Gastroesophageal sphincter (tissue), 4 donors: ENCODE measurements at regions not wholly inside any gene's neighbourhood (a gene's known extent, or its start where the extent isn't known, plus 50 kb on each side); places are given as distances from the start of the nearest gene placed in this dataset.
"Not testable (repeated sequence)": the region's sequence is repeated elsewhere in the genome, so short reads cannot be mapped to it uniquely, and the experiment has no call there.

Experiments
- ATAC-seq: fragments of 150-250 bp; one replicate; pipeline ENCODE4 v1.9.1; 2016; ENCODE audit warnings: mild to moderate bottlenecking, moderate library complexity
- H3K27ac ChIP-seq, 4 donors: fragments of 200-600 bp; sonication (generic) in 3 of 4; 1 replicate in 3 of 4; 2 replicates in 1 of 4; pipeline ENCODE4 v1.5.1; 2016 to 2019
- H3K27me3 ChIP-seq: fragments of 200-600 bp; sonication (generic); one replicate; pipeline ENCODE4 v1.5.1; 2019
- H3K36me3 ChIP-seq, 2 donors: fragments of 200-600 bp; sonication (generic); one replicate each; pipeline ENCODE4 v1.5.1; 2019; ENCODE audit warnings: control low read depth in 1 of 2
- H3K4me1 ChIP-seq, 3 donors: fragments of 200-600 bp; sonication (generic); 1 replicate in 2 of 3; 2 replicates in 1 of 3; pipeline ENCODE4 v1.5.1; 2016 to 2019; ENCODE audit warnings: control low read depth in 2 of 3
- H3K4me3 ChIP-seq, 2 donors: fragments of 200-600 bp; sonication (generic); one replicate each; pipeline ENCODE4 v1.5.1; 2019; ENCODE audit warnings: mild to moderate bottlenecking in 1 of 2, moderate library complexity in 1 of 2
- H3K9me3 ChIP-seq, 3 donors: fragments of 200-600 bp; sonication (generic); one replicate each; pipeline ENCODE4 v1.5.1; 2017 to 2019; ENCODE audit warnings: control low read depth in 2 of 3
- EP300 ChIP-seq: sonication (generic); formaldehyde crosslinking; IDR thresholded peaks from one replicate; pipeline ENCODE4 v1.6.1; 2017; ENCODE audit warnings: antibody characterized with exemption, mild to moderate bottlenecking
- POLR2A ChIP-seq, 2 donors: fragments of 450-650 bp; IDR thresholded peaks; one replicate each; pipeline ENCODE4 v1.6.1; 2017; ENCODE audit warnings: antibody characterized with exemption in 2 of 2, mild to moderate bottlenecking in 2 of 2, moderate library complexity in 1 of 2
- POLR2AphosphoS5 ChIP-seq: sonication (generic); formaldehyde crosslinking; IDR thresholded peaks from one replicate; pipeline ENCODE4 v1.6.1; 2017; ENCODE audit warnings: antibody characterized with exemption
- whole genome bisulfite sequencing, 2 donors: methylation state at CpG; one replicate each; pipeline ENCODE4 v1.1.5; 2018; ENCODE audit warnings: low coverage in 1 of 2; 5-methylcytosine and 5-hydroxymethylcytosine counted together
- TF ChIP-seq, protein P1 (sequence below), 4 experiments: fragments of 200-600 bp in 2 of 4; fragments of 450-650 bp in 2 of 4; sonication (generic) in 1 of 4; IDR thresholded peaks; one replicate each; pipeline ENCODE4 v1.5.1; 2017 to 2019; ENCODE audit warnings: antibody characterized with exemption in 4 of 4, mild to moderate bottlenecking in 2 of 4, moderate library complexity in 2 of 4

DNA sequence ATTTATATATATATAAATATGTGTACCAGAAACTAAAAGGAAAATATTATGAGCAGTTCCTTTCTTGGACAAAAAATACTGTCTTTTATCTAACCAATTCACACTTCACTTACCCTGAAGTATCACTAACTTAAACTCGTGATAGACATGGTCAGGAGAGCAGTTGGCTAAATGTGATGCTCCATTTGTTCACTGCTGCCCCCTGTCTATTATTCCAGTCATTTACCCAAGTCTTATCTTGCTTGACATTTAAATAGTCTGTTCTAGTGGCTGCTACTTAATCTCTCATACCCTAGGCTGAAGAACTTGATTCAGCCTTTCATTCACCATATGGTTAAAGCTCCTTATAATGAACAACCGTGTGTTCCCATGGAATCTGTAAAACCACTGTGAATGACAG lies 789.6 kb upstream of the EYS start:
- Histone ChIP-seq H3K4me3 (no peak overlapping the region), H3K27ac (no peak overlapping the region), H3K9me3 (no peaks in the 10 kb centered on the region), H3K4me1 (no peaks in the 10 kb centered on the region), H3K27me3 (no peaks in the 10 kb centered on the region), H3K36me3 (no peaks in the 10 kb centered on the region)
- 23 to 31% methylated on average over 2 of the region's 2 CpGs for WGBS, 2 donors
- TF ChIP-seq, protein P1, sequence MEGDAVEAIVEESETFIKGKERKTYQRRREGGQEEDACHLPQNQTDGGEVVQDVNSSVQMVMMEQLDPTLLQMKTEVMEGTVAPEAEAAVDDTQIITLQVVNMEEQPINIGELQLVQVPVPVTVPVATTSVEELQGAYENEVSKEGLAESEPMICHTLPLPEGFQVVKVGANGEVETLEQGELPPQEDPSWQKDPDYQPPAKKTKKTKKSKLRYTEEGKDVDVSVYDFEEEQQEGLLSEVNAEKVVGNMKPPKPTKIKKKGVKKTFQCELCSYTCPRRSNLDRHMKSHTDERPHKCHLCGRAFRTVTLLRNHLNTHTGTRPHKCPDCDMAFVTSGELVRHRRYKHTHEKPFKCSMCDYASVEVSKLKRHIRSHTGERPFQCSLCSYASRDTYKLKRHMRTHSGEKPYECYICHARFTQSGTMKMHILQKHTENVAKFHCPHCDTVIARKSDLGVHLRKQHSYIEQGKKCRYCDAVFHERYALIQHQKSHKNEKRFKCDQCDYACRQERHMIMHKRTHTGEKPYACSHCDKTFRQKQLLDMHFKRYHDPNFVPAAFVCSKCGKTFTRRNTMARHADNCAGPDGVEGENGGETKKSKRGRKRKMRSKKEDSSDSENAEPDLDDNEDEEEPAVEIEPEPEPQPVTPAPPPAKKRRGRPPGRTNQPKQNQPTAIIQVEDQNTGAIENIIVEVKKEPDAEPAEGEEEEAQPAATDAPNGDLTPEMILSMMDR (IDR thresholded peaks at IDR 0.05): peak in 1 of 4 experiments; percentile 14
- no peak for TF ChIP-seq POLR2A (IDR thresholded peaks at IDR 0.05)
- ATAC-seq: no peak

DNA sequence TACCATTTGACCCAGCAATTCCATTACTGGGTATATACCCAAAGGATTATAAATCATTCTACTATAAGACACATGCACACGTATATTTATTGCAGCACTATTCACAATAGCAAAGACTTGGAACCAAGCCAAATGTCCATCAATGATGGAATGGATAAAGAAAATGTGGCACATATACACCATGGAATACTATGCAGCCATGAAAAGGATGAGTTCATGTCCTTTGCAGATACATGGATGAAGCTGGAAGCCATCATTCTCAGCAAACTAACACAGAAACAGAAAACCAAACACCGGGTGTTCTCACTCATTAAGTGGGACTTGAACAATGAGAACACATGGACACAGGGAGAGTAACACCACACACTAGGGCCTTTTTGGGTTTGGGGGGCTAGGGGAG lies 787.6 kb upstream of the EYS start:
- not testable (repeated sequence) for H3K9me3 ChIP-seq, ATAC-seq, H3K27ac ChIP-seq, H3K4me3 ChIP-seq, H3K36me3 ChIP-seq, H3K4me1 ChIP-seq, H3K27me3 ChIP-seq
- WGBS, 2 donors: 84 to 93% methylated on average over 2 of the region's 2 CpGs

DNA sequence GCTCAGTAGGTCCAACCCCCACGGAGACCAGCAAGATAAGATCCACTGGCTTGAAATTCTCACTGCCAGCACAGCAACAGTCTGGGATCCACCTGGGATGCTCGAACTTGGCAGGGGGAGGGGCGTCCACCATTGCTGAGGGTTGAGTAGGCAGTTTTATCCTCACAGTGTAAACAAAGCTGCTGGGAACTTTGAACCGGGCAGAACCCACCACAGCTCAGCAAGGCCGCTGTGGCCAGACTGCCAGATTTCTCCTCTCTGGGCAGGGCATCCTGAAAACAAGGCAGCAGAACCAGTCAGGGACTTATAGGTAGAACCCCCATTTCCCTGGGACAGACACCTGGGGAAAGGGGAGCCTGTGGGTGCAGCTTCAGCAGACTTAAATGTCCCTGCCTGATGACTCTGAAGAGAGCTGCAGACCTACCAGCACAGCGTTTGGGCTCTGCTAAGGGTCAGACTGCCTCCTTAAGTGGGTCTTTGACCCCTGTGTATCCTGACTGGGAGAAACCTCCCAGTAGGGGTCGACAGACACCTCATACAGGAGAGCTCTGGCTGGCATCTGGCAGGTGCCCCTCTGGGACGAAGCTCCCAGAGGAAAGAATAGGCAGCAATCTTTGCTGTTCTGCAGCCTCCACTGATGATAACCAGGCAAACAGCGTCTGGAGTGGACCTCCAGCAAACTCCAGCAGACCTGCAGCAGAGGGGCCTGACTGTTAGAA lies 782.4 kb upstream of the EYS start:
- Histone ChIP-seq H3K4me3 (no peak overlapping the region), H3K9me3 (no peaks in the 10 kb centered on the region), H3K27me3 (no peaks in the 10 kb centered on the region), H3K36me3 (no peaks in the 10 kb centered on the region), H3K4me1 (no peaks in the 10 kb centered on the region), H3K27ac (no peak overlapping the region)
- TF ChIP-seq, protein P1 (IDR thresholded peaks at IDR 0.05): no peak
- TF ChIP-seq EP300: no peak
- TF ChIP-seq POLR2A (IDR thresholded peaks at IDR 0.05): no peak
- WGBS, 2 donors: 68 to 76% methylated on average over 3 to 4 of the region's 9 CpGs
- ATAC-seq: no peak

DNA sequence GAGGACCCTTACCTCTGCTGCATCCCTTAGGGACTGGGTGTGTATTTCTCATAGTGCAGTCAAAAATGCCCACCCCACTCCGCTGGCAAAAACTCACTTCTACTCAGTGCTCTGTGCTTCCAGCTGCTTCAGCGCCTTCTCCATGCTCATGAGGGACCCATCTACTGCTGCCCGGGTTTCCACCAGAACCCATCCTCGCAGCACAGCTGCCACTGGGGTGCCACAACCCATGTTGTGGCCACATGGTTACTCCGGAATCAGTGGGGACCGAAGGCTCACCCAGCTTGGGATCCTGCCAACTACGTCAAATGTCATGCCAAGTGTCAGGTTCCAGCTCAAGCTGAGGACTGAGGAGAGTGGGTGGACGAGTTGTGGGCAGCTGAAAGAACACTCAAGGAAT lies 774.2 kb upstream of the EYS start:
- no peak overlapping the region for H3K4me3 ChIP-seq
- TF ChIP-seq EP300: no peak
- 60 to 87% methylated on average over 1 to 3 of the region's 8 CpGs for WGBS, 2 donors

DNA sequence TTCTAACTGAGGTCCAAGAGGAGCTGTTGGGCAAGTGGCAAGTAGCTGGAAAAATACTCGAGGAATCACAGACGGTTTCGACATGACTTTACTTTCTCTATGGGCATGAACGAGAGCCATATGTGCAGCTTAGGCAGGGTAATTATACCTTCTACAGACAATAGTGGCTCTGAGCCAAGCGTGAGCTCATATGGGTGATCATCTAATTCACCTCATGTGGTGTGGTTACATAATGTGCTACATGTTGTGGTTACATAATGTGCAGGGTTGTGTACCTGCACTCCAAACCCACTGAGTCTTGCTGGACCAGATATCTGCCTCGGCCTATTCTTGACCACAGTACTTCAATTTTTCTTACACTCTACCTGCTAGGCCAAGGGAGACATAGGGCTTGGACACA lies 771.7 kb upstream of the EYS start:
- H3K27ac ChIP-seq: no peak overlapping the region
- no peaks in the 10 kb centered on the region for H3K36me3 ChIP-seq
- H3K27me3 ChIP-seq: no peaks in the 10 kb centered on the region
- peak; percentile 16 for ATAC-seq
- no peak overlapping the region for H3K4me3 ChIP-seq
- H3K4me1 ChIP-seq: no peaks in the 10 kb centered on the region
- TF ChIP-seq, protein P1 (IDR thresholded peaks at IDR 0.05): no peak
- no peak for TF ChIP-seq POLR2AphosphoS5
- TF ChIP-seq POLR2A (IDR thresholded peaks at IDR 0.05): no peak
- TF ChIP-seq EP300: no peak
- H3K9me3 ChIP-seq: peaks cover 0 to 5% (median 0%) of the 10 kb centered on the region in 3 donors
- 82 to 88% methylated on average over 5 to 6 of the region's 6 CpGs for WGBS, 2 donors

More for the DNA sequence above, 774.2 kb upstream of the EYS start:
- peak; percentile 13 for ATAC-seq
- Histone ChIP-seq H3K36me3 (no peaks in the 10 kb centered on the region), H3K27me3 (no peaks in the 10 kb centered on the region), H3K9me3 (peaks cover 0 to 5% (median 0%) of the 10 kb centered on the region in 3 donors), H3K27ac (no peak overlapping the region), H3K4me1 (no peaks in the 10 kb centered on the region)

DNA sequence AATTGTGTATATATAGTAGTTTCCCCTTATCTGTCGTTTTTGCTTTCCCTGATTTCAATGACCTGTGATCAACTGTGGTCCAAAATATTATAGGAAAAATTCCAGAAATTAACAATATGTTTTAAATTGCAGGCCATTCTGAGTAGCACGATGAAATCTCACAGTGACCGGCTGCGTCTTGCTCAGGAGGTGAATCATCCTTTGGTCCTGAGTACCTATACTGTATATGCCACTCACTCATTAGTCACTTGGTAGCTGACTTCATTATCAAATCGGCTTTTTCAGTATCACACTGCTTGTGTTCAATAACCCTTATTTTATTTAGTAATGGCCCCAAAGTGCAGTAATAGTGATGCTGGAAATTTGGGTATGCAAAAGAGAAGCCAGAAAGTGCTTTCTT lies 728.3 kb upstream of the EYS start:
- Histone ChIP-seq H3K4me3 (no peak overlapping the region), H3K36me3 (no peaks in the 10 kb centered on the region), H3K9me3 (no peaks in the 10 kb centered on the region), H3K27ac (no peak overlapping the region), H3K27me3 (no peaks in the 10 kb centered on the region), H3K4me1 (no peaks in the 10 kb centered on the region)
- WGBS, 2 donors: 86 to 94% methylated on average over 5 of the region's 5 CpGs
- no peak for ATAC-seq
- TF ChIP-seq, protein P1 (IDR thresholded peaks at IDR 0.05): no peak
- TF ChIP-seq EP300 (no peak), POLR2AphosphoS5 (no peak), POLR2A (IDR thresholded peaks at IDR 0.05) (no peak)
